LHCN-M2 (cell line): ENCODE measurements at regions not wholly inside any gene's neighbourhood (a gene's known extent, or its start where the extent isn't known, plus 50 kb on each side); places are given as distances from the start of the nearest gene placed in this dataset.

Experiments
- DNase-seq: peaks from one replicate; pipeline ENCODE4 v3.0.0-alpha.2; 2012; ENCODE audit warnings: low read depth

- DNase-seq = peak; percentile 60
These were observed 275.1 kb downstream of the GPM6A start for GRCh38 chr4:175536852-175537453.

- no peak for DNase-seq
These were observed 272.6 kb downstream of the GPM6A start for GRCh38 chr4:175539498-175539897.

GRCh38 chr4:175540151-175540550 is 271.9 kb downstream of the GPM6A start:
- no peak for DNase-seq

GRCh38 chr4:175540732-175541131 is 271.3 kb downstream of the GPM6A start:
- no peak for DNase-seq

GRCh38 chr4:175542786-175543185 is 269.3 kb downstream of the GPM6A start:
- no peak for DNase-seq

GRCh38 chr4:175559126-175559525 is 252.9 kb downstream of the GPM6A start:
- no peak for DNase-seq

- DNase-seq = no peak
These were observed 252.5 kb downstream of the GPM6A start for GRCh38 chr4:175559526-175559925.

GRCh38 chr4:175560604-175561003 is 251.5 kb downstream of the GPM6A start:
- DNase-seq = peak; percentile 46

- no peak for DNase-seq
These were observed 250.4 kb downstream of the GPM6A start for GRCh38 chr4:175561696-175562095.

- DNase-seq = no peak
These were observed 250.0 kb downstream of the GPM6A start for GRCh38 chr4:175562111-175562510.

GRCh38 chr4:175562542-175562941 is 249.5 kb downstream of the GPM6A start:
- no peak for DNase-seq
